ENCODE measurements at regions not wholly inside any gene's neighbourhood (a gene's known extent, or its start where the extent isn't known, plus 50 kb on each side); places are given as distances from the start of the nearest gene placed in this dataset.

- H3K36me3 ChIP-seq (ENCODE audit: control insufficient read depth, low read length): no peaks in the 10 kb centered on the region
- H3F3A ChIP-seq (ENCODE audit: control insufficient read depth, insufficient read depth): no peaks in the 10 kb centered on the region
- no peak overlapping the region for H3K4me3 ChIP-seq (ENCODE audit: low read length)
- no peak overlapping the region for H3K4me2 ChIP-seq (ENCODE audit: low read length)
- H3K9me3 ChIP-seq (ENCODE audit: control insufficient read depth, insufficient read depth, low read length): no peaks in the 10 kb centered on the region
- H4K20me1 ChIP-seq (ENCODE audit: control insufficient read depth, insufficient read depth, low read depth, low read length): no peaks in the 10 kb centered on the region
- no peak for TF ChIP-seq EZH2phosphoT487 (IDR thresholded peaks at IDR 0.05; ENCODE audit: borderline replicate concordance, low read length)
- TF ChIP-seq CTCF (IDR thresholded peaks at IDR 0.05; ENCODE audit: low read depth, low read length, poor library complexity, severe bottlenecking): no peak
- H3K4me1 ChIP-seq (ENCODE audit: control insufficient read depth, low read length): no peaks in the 10 kb centered on the region
- no peaks in the 10 kb centered on the region for H3K79me2 ChIP-seq (ENCODE audit: control insufficient read depth, low read length)
- no peaks in the 10 kb centered on the region for H3K9me2 ChIP-seq (replicated peaks; ENCODE audit: control insufficient read depth, low read length)
- no peak overlapping the region for H3K27ac ChIP-seq (ENCODE audit: low read depth, low read length)
- H3K27me3 ChIP-seq (ENCODE audit: control insufficient read depth, low read length): no peaks in the 10 kb centered on the region
Observed at GRCh38 chr4:136680761-136681160, 851.5 kb downstream of the PCDH18 start.

GRCh38 chr4:136680271-136680670, 852.0 kb downstream of the PCDH18 start:
- no peaks in the 10 kb centered on the region for H3K9me2 ChIP-seq (replicated peaks; ENCODE audit: control insufficient read depth, low read length)
- no peaks in the 10 kb centered on the region for H3K9me3 ChIP-seq (ENCODE audit: control insufficient read depth, insufficient read depth, low read length)
- no peaks in the 10 kb centered on the region for H3K36me3 ChIP-seq (ENCODE audit: control insufficient read depth, low read length)
- no peak overlapping the region for H3K4me2 ChIP-seq (ENCODE audit: low read length)
- no peak overlapping the region for H3K27ac ChIP-seq (ENCODE audit: low read depth, low read length)
- no peaks in the 10 kb centered on the region for H3K4me1 ChIP-seq (ENCODE audit: control insufficient read depth, low read length)
- no peaks in the 10 kb centered on the region for H3K79me2 ChIP-seq (ENCODE audit: control insufficient read depth, low read length)
- H3F3A ChIP-seq (ENCODE audit: control insufficient read depth, insufficient read depth): no peaks in the 10 kb centered on the region
- no peaks in the 10 kb centered on the region for H4K20me1 ChIP-seq (ENCODE audit: control insufficient read depth, insufficient read depth, low read depth, low read length)
- no peaks in the 10 kb centered on the region for H3K27me3 ChIP-seq (ENCODE audit: control insufficient read depth, low read length)
- H3K4me3 ChIP-seq (ENCODE audit: low read length): no peak overlapping the region
- TF ChIP-seq EZH2phosphoT487 (IDR thresholded peaks at IDR 0.05; ENCODE audit: borderline replicate concordance, low read length) (no peak), CTCF (IDR thresholded peaks at IDR 0.05; ENCODE audit: low read depth, low read length, poor library complexity, severe bottlenecking) (no peak)

GRCh38 chr4:136670265-136670664, 862.0 kb downstream of the PCDH18 start:
- TF ChIP-seq EZH2phosphoT487 (IDR thresholded peaks at IDR 0.05; ENCODE audit: borderline replicate concordance, low read length): no peak
- no peak for TF ChIP-seq CTCF (IDR thresholded peaks at IDR 0.05; ENCODE audit: low read depth, low read length, poor library complexity, severe bottlenecking)
- no peaks in the 10 kb centered on the region for H3F3A ChIP-seq (ENCODE audit: control insufficient read depth, insufficient read depth)
- H4K20me1 ChIP-seq (ENCODE audit: control insufficient read depth, insufficient read depth, low read depth, low read length): no peaks in the 10 kb centered on the region
- no peak overlapping the region for H3K4me3 ChIP-seq (ENCODE audit: low read length)
- H3K27me3 ChIP-seq (ENCODE audit: control insufficient read depth, low read length): no peaks in the 10 kb centered on the region
- no peaks in the 10 kb centered on the region for H3K9me2 ChIP-seq (replicated peaks; ENCODE audit: control insufficient read depth, low read length)
- no peaks in the 10 kb centered on the region for H3K79me2 ChIP-seq (ENCODE audit: control insufficient read depth, low read length)
- H3K4me1 ChIP-seq (ENCODE audit: control insufficient read depth, low read length): no peaks in the 10 kb centered on the region
- no peaks in the 10 kb centered on the region for H3K36me3 ChIP-seq (ENCODE audit: control insufficient read depth, low read length)
- H3K27ac ChIP-seq (ENCODE audit: low read depth, low read length): no peak overlapping the region
- no peaks in the 10 kb centered on the region for H3K9me3 ChIP-seq (ENCODE audit: control insufficient read depth, insufficient read depth, low read length)
- H3K4me2 ChIP-seq (ENCODE audit: low read length): no peak overlapping the region

GRCh38 chr4:136664988-136665387, 867.3 kb downstream of the PCDH18 start:
- Histone ChIP-seq H3K9me2 (replicated peaks; ENCODE audit: control insufficient read depth, low read length) (no peaks in the 10 kb centered on the region), H3K4me3 (ENCODE audit: low read length) (no peak overlapping the region), H3K4me2 (ENCODE audit: low read length) (no peak overlapping the region), H4K20me1 (ENCODE audit: control insufficient read depth, insufficient read depth, low read depth, low read length) (no peaks in the 10 kb centered on the region), H3F3A (ENCODE audit: control insufficient read depth, insufficient read depth) (no peaks in the 10 kb centered on the region), H3K36me3 (ENCODE audit: control insufficient read depth, low read length) (no peaks in the 10 kb centered on the region), H3K4me1 (ENCODE audit: control insufficient read depth, low read length) (no peaks in the 10 kb centered on the region), H3K27ac (ENCODE audit: low read depth, low read length) (no peak overlapping the region), H3K9me3 (ENCODE audit: control insufficient read depth, insufficient read depth, low read length) (no peaks in the 10 kb centered on the region), H3K27me3 (ENCODE audit: control insufficient read depth, low read length) (no peaks in the 10 kb centered on the region), H3K79me2 (ENCODE audit: control insufficient read depth, low read length) (no peaks in the 10 kb centered on the region)
- TF ChIP-seq CTCF (IDR thresholded peaks at IDR 0.05; ENCODE audit: low read depth, low read length, poor library complexity, severe bottlenecking) (no peak), EZH2phosphoT487 (IDR thresholded peaks at IDR 0.05; ENCODE audit: borderline replicate concordance, low read length) (no peak)
